ENCODE measurements at regions not wholly inside any gene's neighbourhood (a gene's known extent, or its start where the extent isn't known, plus 50 kb on each side); places are given as distances from the start of the nearest gene placed in this dataset.

- Histone ChIP-seq H3K27ac (no peak overlapping the region), H3K79me2 (no peaks in the 10 kb centered on the region), H3K9ac (no peak overlapping the region), H3K4me1 (no peaks in the 10 kb centered on the region), H3K9me3 (ENCODE audit: control insufficient read depth, low read length) (no peaks in the 10 kb centered on the region), H3K4me3 (ENCODE audit: low read depth, low read length) (no peak overlapping the region), H2AFZ (no peak overlapping the region), H3K4me2 (ENCODE audit: low read length) (no peak overlapping the region), H3K36me3 (ENCODE audit: control insufficient read depth, insufficient read depth, low read length) (no peaks in the 10 kb centered on the region), H3K27me3 (ENCODE audit: control insufficient read depth, insufficient read depth, low read length) (no peaks in the 10 kb centered on the region)
- no peak for TF ChIP-seq CTCF (IDR thresholded peaks at IDR 0.05)
Measured at GRCh38 chr5:73395256-73395655, 53.3 kb downstream of the FOXD1 start.

GRCh38 chr5:73394610-73395009 lies 54.0 kb downstream of the FOXD1 start:
- TF ChIP-seq CTCF (IDR thresholded peaks at IDR 0.05): no peak
- Histone ChIP-seq H3K9me3 (ENCODE audit: control insufficient read depth, low read length) (no peaks in the 10 kb centered on the region), H3K4me3 (ENCODE audit: low read depth, low read length) (no peak overlapping the region), H3K9ac (no peak overlapping the region), H3K4me2 (ENCODE audit: low read length) (no peak overlapping the region), H2AFZ (no peak overlapping the region), H3K27me3 (ENCODE audit: control insufficient read depth, insufficient read depth, low read length) (no peaks in the 10 kb centered on the region), H3K27ac (no peak overlapping the region), H3K4me1 (no peaks in the 10 kb centered on the region), H3K79me2 (no peaks in the 10 kb centered on the region), H3K36me3 (ENCODE audit: control insufficient read depth, insufficient read depth, low read length) (no peaks in the 10 kb centered on the region)

GRCh38 chr5:73393611-73394489 lies 54.7 kb downstream of the FOXD1 start:
- H3K4me2 ChIP-seq (ENCODE audit: low read length): no peak overlapping the region
- H3K9ac ChIP-seq: no peak overlapping the region
- no peaks in the 10 kb centered on the region for H3K79me2 ChIP-seq
- H3K4me3 ChIP-seq (ENCODE audit: low read depth, low read length): no peak overlapping the region
- H2AFZ ChIP-seq: no peak overlapping the region
- no peak overlapping the region for H3K27ac ChIP-seq
- no peaks in the 10 kb centered on the region for H3K9me3 ChIP-seq (ENCODE audit: control insufficient read depth, low read length)
- H3K27me3 ChIP-seq (ENCODE audit: control insufficient read depth, insufficient read depth, low read length): no peaks in the 10 kb centered on the region
- no peaks in the 10 kb centered on the region for H3K36me3 ChIP-seq (ENCODE audit: control insufficient read depth, insufficient read depth, low read length)
- TF ChIP-seq CTCF (IDR thresholded peaks at IDR 0.05): no peak
- H3K4me1 ChIP-seq: no peaks in the 10 kb centered on the region

- no peaks in the 10 kb centered on the region for H3K27me3 ChIP-seq (ENCODE audit: control insufficient read depth, insufficient read depth, low read length)
- TF ChIP-seq CTCF (IDR thresholded peaks at IDR 0.05): no peak
- no peak overlapping the region for H3K27ac ChIP-seq
- H3K4me3 ChIP-seq (ENCODE audit: low read depth, low read length): no peak overlapping the region
- H3K79me2 ChIP-seq: no peaks in the 10 kb centered on the region
- no peak overlapping the region for H2AFZ ChIP-seq
- H3K36me3 ChIP-seq (ENCODE audit: control insufficient read depth, insufficient read depth, low read length): no peaks in the 10 kb centered on the region
- H3K9me3 ChIP-seq (ENCODE audit: control insufficient read depth, low read length): no peaks in the 10 kb centered on the region
- no peak overlapping the region for H3K4me2 ChIP-seq (ENCODE audit: low read length)
- no peak overlapping the region for H3K9ac ChIP-seq
- H3K4me1 ChIP-seq: no peaks in the 10 kb centered on the region
Measured at GRCh38 chr5:73392775-73393174, 55.8 kb downstream of the FOXD1 start.

- Histone ChIP-seq H3K9me3 (ENCODE audit: control insufficient read depth, low read length) (no peaks in the 10 kb centered on the region), H3K4me2 (ENCODE audit: low read length) (no peak overlapping the region), H2AFZ (no peak overlapping the region), H3K4me1 (no peaks in the 10 kb centered on the region), H3K4me3 (ENCODE audit: low read depth, low read length) (no peak overlapping the region), H3K36me3 (ENCODE audit: control insufficient read depth, insufficient read depth, low read length) (no peaks in the 10 kb centered on the region), H3K9ac (no peak overlapping the region), H3K79me2 (no peaks in the 10 kb centered on the region), H3K27ac (no peak overlapping the region), H3K27me3 (ENCODE audit: control insufficient read depth, insufficient read depth, low read length) (no peaks in the 10 kb centered on the region)
- TF ChIP-seq CTCF (IDR thresholded peaks at IDR 0.05): no peak
Measured at GRCh38 chr5:73391441-73391881, 57.1 kb downstream of the FOXD1 start.

Measured in parathyroid adenoma (tissue), 2 donors.